MM.1S (cell line): ENCODE measurements at regions not wholly inside any gene's neighbourhood (a gene's known extent, or its start where the extent isn't known, plus 50 kb on each side); places are given as distances from the start of the nearest gene placed in this dataset.

Experiments used
- DNase-seq: peaks from one replicate; pipeline ENCODE4 v3.0.0-alpha.2; 2015
- H2AFZ ChIP-seq: fragments of 300-600 bp; sonication (generic); 2 replicates; pipeline ENCODE4 v1.6.0; 2016; ENCODE audit warnings: antibody characterized with exemption, low read length
- H3F3A ChIP-seq: fragments of 300-600 bp; sonication (generic); 2 replicates; pipeline ENCODE4 v1.6.1; 2016; ENCODE audit warnings: mild to moderate bottlenecking, antibody characterized with exemption, low read length, moderate library complexity, mixed read lengths; ENCODE audit not compliant: insufficient read depth
- H3K27ac ChIP-seq: fragments of 300-600 bp; sonication (generic); 2 replicates; pipeline ENCODE4 v1.5.1; 2016; ENCODE audit warnings: mild to moderate bottlenecking, low read length
- H3K27me3 ChIP-seq: fragments of 300-600 bp; sonication (generic); replicated peaks from 2 replicates; pipeline ENCODE4 v1.6.0; 2016; ENCODE audit warnings: low read length; ENCODE audit not compliant: insufficient read depth
- H3K36me3 ChIP-seq: fragments of 300-600 bp; sonication (generic); replicated peaks from 2 replicates; pipeline ENCODE4 v1.6.1; 2016; ENCODE audit warnings: mild to moderate bottlenecking, low read length, mixed read lengths; ENCODE audit not compliant: insufficient read depth
- H3K4me1 ChIP-seq: fragments of 300-600 bp; sonication (generic); 2 replicates; pipeline ENCODE4 v1.6.1; 2016; ENCODE audit warnings: low read length, mixed read lengths
- H3K4me2 ChIP-seq: fragments of 300-600 bp; sonication (generic); 2 replicates; pipeline ENCODE4 v1.6.0; 2016; ENCODE audit warnings: low read depth, low read length
- H3K4me3 ChIP-seq: fragments of 300-600 bp; sonication (generic); 2 replicates; pipeline ENCODE4 v1.5.1; 2016; ENCODE audit warnings: low read length, mixed read lengths
- H3K79me2 ChIP-seq: fragments of 300-600 bp; sonication (generic); 2 replicates; pipeline ENCODE4 v1.6.1; 2016; ENCODE audit warnings: mixed run types, low read length, mixed read lengths
- H3K9ac ChIP-seq: fragments of 300-600 bp; sonication (generic); 2 replicates; pipeline ENCODE4 v1.6.1; 2016; ENCODE audit warnings: low read length, mixed read lengths
- H3K9me2 ChIP-seq: fragments of 300-600 bp; sonication (generic); replicated peaks from 2 replicates; pipeline ENCODE4 v1.6.1; 2016; ENCODE audit warnings: mild to moderate bottlenecking, low read length, mixed read lengths; ENCODE audit not compliant: insufficient read depth
- H3K9me3 ChIP-seq: fragments of 300-600 bp; sonication (generic); replicated peaks from 2 replicates; pipeline ENCODE4 v1.6.1; 2016; ENCODE audit warnings: mild to moderate bottlenecking, low read length, mixed read lengths; ENCODE audit not compliant: insufficient read depth
- H4K20me1 ChIP-seq: fragments of 300-600 bp; sonication (generic); 2 replicates; pipeline ENCODE4 v1.6.1; 2016; ENCODE audit warnings: mild to moderate bottlenecking, low read length, moderate library complexity, mixed read lengths; ENCODE audit not compliant: insufficient read depth
- EZH2 ChIP-seq: fragments of 300-600 bp; sonication (generic); optimal IDR thresholded peaks from 2 replicates; pipeline ENCODE3; 2017; ENCODE audit warnings: low read depth, mild to moderate bottlenecking, antibody characterized with exemption, low read length, mixed read lengths
- EZH2phosphoT487 ChIP-seq: fragments of 300-600 bp; sonication (generic); IDR thresholded peaks from 2 replicates; pipeline ENCODE4 v1.6.1; 2018; ENCODE audit warnings: antibody characterized with exemption, low read length
- TF ChIP-seq, protein P1 (sequence below): fragments of 300-600 bp; sonication (generic); IDR thresholded peaks from 2 replicates; pipeline ENCODE4 v1.5.1; 2016; ENCODE audit warnings: antibody characterized with exemption, low read length, mixed read lengths

DNA sequence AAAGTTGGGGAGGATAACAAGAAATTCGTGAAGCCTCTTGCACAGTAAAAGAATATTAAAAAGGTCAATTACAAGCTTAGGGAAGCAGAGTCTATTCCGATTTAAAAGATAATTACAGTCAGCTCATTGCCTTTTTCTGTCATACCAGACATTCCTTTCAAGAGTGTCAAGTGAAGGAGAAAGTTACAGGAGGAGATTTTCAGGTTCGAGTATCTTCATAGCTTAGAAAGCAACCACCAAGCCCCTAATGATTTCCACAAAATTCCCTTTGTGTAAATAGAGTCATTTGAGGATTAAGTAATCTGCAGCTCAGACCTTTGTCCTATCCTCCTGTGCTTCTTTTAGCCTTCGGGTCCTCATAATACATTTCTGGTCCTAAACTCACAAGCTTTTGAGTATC lies 414.9 kb downstream of the CDH2 start:
- DNase-seq = no peak
- H3K27me3 ChIP-seq = no peaks in the 10 kb centered on the region
- H3K4me2 ChIP-seq = no peak overlapping the region
- no peaks in the 10 kb centered on the region for H4K20me1 ChIP-seq
- H3K9ac ChIP-seq = no peak overlapping the region
- H3K36me3 ChIP-seq = no peaks in the 10 kb centered on the region
- H3K27ac ChIP-seq = no peak overlapping the region
- H3K9me2 ChIP-seq = no peaks in the 10 kb centered on the region
- no peaks in the 10 kb centered on the region for H3K4me1 ChIP-seq
- H3K79me2 ChIP-seq = no peaks in the 10 kb centered on the region
- no peak overlapping the region for H2AFZ ChIP-seq
- no peaks in the 10 kb centered on the region for H3F3A ChIP-seq
- no peaks in the 10 kb centered on the region for H3K9me3 ChIP-seq
- H3K4me3 ChIP-seq = no peak overlapping the region
- TF ChIP-seq, protein P1, sequence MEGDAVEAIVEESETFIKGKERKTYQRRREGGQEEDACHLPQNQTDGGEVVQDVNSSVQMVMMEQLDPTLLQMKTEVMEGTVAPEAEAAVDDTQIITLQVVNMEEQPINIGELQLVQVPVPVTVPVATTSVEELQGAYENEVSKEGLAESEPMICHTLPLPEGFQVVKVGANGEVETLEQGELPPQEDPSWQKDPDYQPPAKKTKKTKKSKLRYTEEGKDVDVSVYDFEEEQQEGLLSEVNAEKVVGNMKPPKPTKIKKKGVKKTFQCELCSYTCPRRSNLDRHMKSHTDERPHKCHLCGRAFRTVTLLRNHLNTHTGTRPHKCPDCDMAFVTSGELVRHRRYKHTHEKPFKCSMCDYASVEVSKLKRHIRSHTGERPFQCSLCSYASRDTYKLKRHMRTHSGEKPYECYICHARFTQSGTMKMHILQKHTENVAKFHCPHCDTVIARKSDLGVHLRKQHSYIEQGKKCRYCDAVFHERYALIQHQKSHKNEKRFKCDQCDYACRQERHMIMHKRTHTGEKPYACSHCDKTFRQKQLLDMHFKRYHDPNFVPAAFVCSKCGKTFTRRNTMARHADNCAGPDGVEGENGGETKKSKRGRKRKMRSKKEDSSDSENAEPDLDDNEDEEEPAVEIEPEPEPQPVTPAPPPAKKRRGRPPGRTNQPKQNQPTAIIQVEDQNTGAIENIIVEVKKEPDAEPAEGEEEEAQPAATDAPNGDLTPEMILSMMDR = no peak
- TF ChIP-seq EZH2phosphoT487 = no peak
- TF ChIP-seq EZH2 = no peak

DNA sequence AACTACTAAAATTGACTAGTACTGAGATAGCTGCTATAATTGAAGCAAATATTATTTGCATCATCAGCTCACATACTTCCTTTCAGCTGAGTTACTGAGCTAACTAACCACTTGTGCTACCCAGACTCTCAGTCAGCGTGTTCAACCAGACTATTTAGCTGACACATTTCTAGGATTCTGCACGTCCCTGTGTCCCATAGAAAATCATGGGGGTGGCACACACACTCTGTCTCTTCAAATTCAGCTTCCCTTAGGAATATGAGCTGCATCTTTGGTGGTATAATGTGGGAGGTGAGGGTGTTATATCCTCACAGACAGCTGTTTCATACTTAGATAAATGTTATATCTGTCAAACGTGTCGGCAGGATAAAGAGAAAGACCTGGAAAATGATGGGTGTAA lies 424.0 kb downstream of the CDH2 start:
- no peaks in the 10 kb centered on the region for H3K27me3 ChIP-seq
- no peak overlapping the region for H2AFZ ChIP-seq
- H4K20me1 ChIP-seq = no peaks in the 10 kb centered on the region
- TF ChIP-seq, protein P1 = no peak
- TF ChIP-seq EZH2phosphoT487 = no peak
- no peak for TF ChIP-seq EZH2
- H3K79me2 ChIP-seq = no peaks in the 10 kb centered on the region
- no peak for DNase-seq
- no peaks in the 10 kb centered on the region for H3K36me3 ChIP-seq
- H3K4me1 ChIP-seq = no peaks in the 10 kb centered on the region
- no peak overlapping the region for H3K4me2 ChIP-seq
- no peaks in the 10 kb centered on the region for H3K9me3 ChIP-seq
- no peaks in the 10 kb centered on the region for H3K9me2 ChIP-seq
- H3F3A ChIP-seq = no peaks in the 10 kb centered on the region
- H3K9ac ChIP-seq = no peak overlapping the region
- no peak overlapping the region for H3K27ac ChIP-seq
- no peak overlapping the region for H3K4me3 ChIP-seq

GRCh38 chr18:27750923-27751322 lies 426.0 kb downstream of the CDH2 start:
- no peaks in the 10 kb centered on the region for H3K9me3 ChIP-seq
- no peaks in the 10 kb centered on the region for H3F3A ChIP-seq
- H3K36me3 ChIP-seq = no peaks in the 10 kb centered on the region
- H3K27ac ChIP-seq = no peak overlapping the region
- no peak overlapping the region for H3K9ac ChIP-seq
- TF ChIP-seq, protein P1 = no peak
- TF ChIP-seq EZH2 = no peak
- TF ChIP-seq EZH2phosphoT487 = no peak
- no peaks in the 10 kb centered on the region for H3K9me2 ChIP-seq
- H2AFZ ChIP-seq = no peak overlapping the region
- no peaks in the 10 kb centered on the region for H3K4me1 ChIP-seq
- no peak overlapping the region for H3K4me2 ChIP-seq
- no peak for DNase-seq
- H4K20me1 ChIP-seq = no peaks in the 10 kb centered on the region
- H3K27me3 ChIP-seq = no peaks in the 10 kb centered on the region
- no peak overlapping the region for H3K4me3 ChIP-seq
- no peaks in the 10 kb centered on the region for H3K79me2 ChIP-seq

- Histone ChIP-seq H2AFZ (no peak overlapping the region), H3K36me3 (no peaks in the 10 kb centered on the region), H3K79me2 (no peaks in the 10 kb centered on the region), H3K9me3 (no peaks in the 10 kb centered on the region), H3K9me2 (no peaks in the 10 kb centered on the region), H3K4me1 (no peaks in the 10 kb centered on the region), H4K20me1 (no peaks in the 10 kb centered on the region), H3F3A (no peaks in the 10 kb centered on the region), H3K9ac (no peak overlapping the region), H3K4me3 (no peak overlapping the region), H3K27ac (no peak overlapping the region), H3K4me2 (no peak overlapping the region), H3K27me3 (no peaks in the 10 kb centered on the region)
- DNase-seq = peak; percentile 42
- TF ChIP-seq, protein P1 = peak; percentile 74
- no peak for TF ChIP-seq EZH2
- no peak for TF ChIP-seq EZH2phosphoT487
Measured at GRCh38 chr18:27750014-27750413, 426.9 kb downstream of the CDH2 start.
